NCI-H1105 treated with DMSO at 0.1 percent for 48 hours (cell line): ENCODE measurements at regions not wholly inside any gene's neighbourhood (a gene's known extent, or its start where the extent isn't known, plus 50 kb on each side); places are given as distances from the start of the nearest gene placed in this dataset.

Experiments
- DNase-seq: peaks from one replicate; lab custom pipeline; 2025; lab: John Stamatoyannopoulos, UW

GRCh38 chr13:27014406-27015359 is 156.9 kb downstream of the USP12 start:
- DNase-seq, result no peak

GRCh38 chr13:27012482-27013197 is 159.0 kb downstream of the USP12 start:
- no peak for DNase-seq

GRCh38 chr13:27011661-27012060 is 159.9 kb downstream of the USP12 start:
- no peak for DNase-seq

GRCh38 chr13:27008733-27009132 is 162.9 kb downstream of the USP12 start:
- no peak for DNase-seq

GRCh38 chr13:27007166-27007565 is 164.4 kb downstream of the USP12 start:
- peak; percentile 46 for DNase-seq

- peak; percentile 73 for DNase-seq
Measured at GRCh38 chr13:27006519-27007161, 165.0 kb downstream of the USP12 start.

- DNase-seq, result no peak
Measured at GRCh38 chr13:27005976-27006518, 165.6 kb downstream of the USP12 start.

GRCh38 chr13:27005556-27005955 is 166.1 kb downstream of the USP12 start:
- DNase-seq, result no peak

GRCh38 chr13:27004866-27005265 is 166.7 kb downstream of the USP12 start:
- no peak for DNase-seq

- no peak for DNase-seq
Measured at GRCh38 chr13:27004326-27004725, 167.3 kb downstream of the USP12 start.

GRCh38 chr13:27001705-27002104 is 169.9 kb downstream of the USP12 start:
- DNase-seq, result peak; percentile 77

- DNase-seq, result no peak
Measured at GRCh38 chr13:27000686-27001085, 170.9 kb downstream of the USP12 start.

GRCh38 chr13:26999499-26999898 is 172.1 kb downstream of the USP12 start:
- no peak for DNase-seq

GRCh38 chr13:26998292-26998691 is 173.3 kb downstream of the USP12 start:
- DNase-seq, result no peak

GRCh38 chr13:26996965-26997752 is 174.5 kb downstream of the USP12 start:
- no peak for DNase-seq

GRCh38 chr13:26995159-26995558 is 176.5 kb downstream of the USP12 start:
- no peak for DNase-seq

- no peak for DNase-seq
Measured at GRCh38 chr13:26993780-26994179, 177.8 kb downstream of the USP12 start.

- DNase-seq, result no peak
Measured at GRCh38 chr13:26992951-26993719, 178.5 kb downstream of the USP12 start.

GRCh38 chr13:26991508-26992181 is 180.0 kb downstream of the USP12 start:
- no peak for DNase-seq
